ENCODE measurements at regions not wholly inside any gene's neighbourhood (a gene's known extent, or its start where the extent isn't known, plus 50 kb on each side); places are given as distances from the start of the nearest gene placed in this dataset.

DNA sequence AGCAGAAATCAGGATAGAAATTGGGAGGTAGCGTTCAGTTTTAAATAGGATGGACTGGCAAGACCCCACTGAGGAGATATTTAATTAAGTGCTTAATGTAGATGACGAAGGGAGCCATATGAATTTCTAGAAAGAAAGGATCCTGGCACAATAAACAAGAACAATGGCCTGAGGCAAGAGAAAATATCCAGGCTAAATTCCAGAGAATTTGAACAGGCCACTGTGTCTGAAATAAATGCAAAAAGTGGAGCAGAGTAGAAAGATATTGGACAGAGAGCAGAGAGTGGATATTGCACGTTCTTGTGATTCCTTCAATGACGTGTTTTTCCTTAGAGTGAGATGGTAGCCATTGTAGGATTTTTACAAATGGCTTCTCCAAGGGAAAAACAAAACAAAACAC lies 1504.8 kb downstream of the C4orf33 start:
- Histone ChIP-seq H2AFZ (ENCODE audit: low read length) (no peak overlapping the region), H3K79me2 (ENCODE audit: control insufficient read depth, insufficient read depth, low read length) (no peaks in the 10 kb centered on the region), H3K9ac (ENCODE audit: insufficient read depth, low read length) (no peak overlapping the region), H4K20me1 (ENCODE audit: control insufficient read depth, extremely low read depth, insufficient read depth, low read length) (no peaks in the 10 kb centered on the region), H3K4me1 (ENCODE audit: control insufficient read depth, extremely low read depth, insufficient read depth, low read length) (no peaks in the 10 kb centered on the region), H3K4me2 (ENCODE audit: extremely low read depth, insufficient read depth, low read length) (no peak overlapping the region), H3K9me3 (ENCODE audit: control insufficient read depth, insufficient read depth, low read depth, low read length) (no peaks in the 10 kb centered on the region), H3K36me3 (ENCODE audit: control insufficient read depth, insufficient read depth, low read length) (no peaks in the 10 kb centered on the region), H3K27me3 (ENCODE audit: control insufficient read depth, insufficient read depth, low read length) (no peaks in the 10 kb centered on the region), H3K27ac (ENCODE audit: insufficient read depth, low read length) (no peak overlapping the region), H3K4me3 (replicated peaks in 1 of 4; ENCODE audit: control extremely low read depth in 1 of 4, insufficient read depth in 1 of 4, low read depth in 3 of 4, low read length in 4 of 4) (no peak overlapping the region)
- DNase-seq (ENCODE audit: low read depth in 2 of 2) = no peak
- no peak for TF ChIP-seq EZH2 (IDR thresholded peaks at IDR 0.05; ENCODE audit: low read length, missing control alignments)
- TF ChIP-seq, protein P1, sequence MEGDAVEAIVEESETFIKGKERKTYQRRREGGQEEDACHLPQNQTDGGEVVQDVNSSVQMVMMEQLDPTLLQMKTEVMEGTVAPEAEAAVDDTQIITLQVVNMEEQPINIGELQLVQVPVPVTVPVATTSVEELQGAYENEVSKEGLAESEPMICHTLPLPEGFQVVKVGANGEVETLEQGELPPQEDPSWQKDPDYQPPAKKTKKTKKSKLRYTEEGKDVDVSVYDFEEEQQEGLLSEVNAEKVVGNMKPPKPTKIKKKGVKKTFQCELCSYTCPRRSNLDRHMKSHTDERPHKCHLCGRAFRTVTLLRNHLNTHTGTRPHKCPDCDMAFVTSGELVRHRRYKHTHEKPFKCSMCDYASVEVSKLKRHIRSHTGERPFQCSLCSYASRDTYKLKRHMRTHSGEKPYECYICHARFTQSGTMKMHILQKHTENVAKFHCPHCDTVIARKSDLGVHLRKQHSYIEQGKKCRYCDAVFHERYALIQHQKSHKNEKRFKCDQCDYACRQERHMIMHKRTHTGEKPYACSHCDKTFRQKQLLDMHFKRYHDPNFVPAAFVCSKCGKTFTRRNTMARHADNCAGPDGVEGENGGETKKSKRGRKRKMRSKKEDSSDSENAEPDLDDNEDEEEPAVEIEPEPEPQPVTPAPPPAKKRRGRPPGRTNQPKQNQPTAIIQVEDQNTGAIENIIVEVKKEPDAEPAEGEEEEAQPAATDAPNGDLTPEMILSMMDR (conservative IDR thresholded peaks at IDR 0.05 in 1 of 2, IDR thresholded peaks at IDR 0.05 in 1 of 2; ENCODE audit: low read depth in 1 of 2, low read length in 2 of 2) = no peak

DNA sequence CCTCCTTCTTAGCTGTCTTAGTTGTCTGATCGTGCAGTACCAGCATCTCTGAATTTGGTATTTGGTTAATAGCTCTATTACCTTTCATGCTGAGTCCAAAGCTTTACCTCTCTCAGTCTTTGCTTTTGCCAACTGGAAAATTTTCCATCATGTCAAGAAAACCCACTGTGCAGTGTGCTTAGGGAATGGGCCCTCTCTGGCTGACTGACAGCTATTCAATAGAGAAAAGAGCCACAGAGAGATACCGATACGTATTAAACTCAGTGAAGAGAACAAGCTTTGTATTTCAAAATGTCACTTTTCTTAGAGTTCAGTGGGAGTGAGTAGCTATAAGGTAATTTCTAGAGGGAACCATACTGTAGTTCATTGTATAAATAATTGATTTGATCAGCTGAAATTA lies 1507.1 kb downstream of the C4orf33 start:
- TF ChIP-seq, protein P1 (conservative IDR thresholded peaks at IDR 0.05 in 1 of 2, IDR thresholded peaks at IDR 0.05 in 1 of 2; ENCODE audit: low read depth in 1 of 2, low read length in 2 of 2) = no peak
- TF ChIP-seq EZH2 (IDR thresholded peaks at IDR 0.05; ENCODE audit: low read length, missing control alignments) = no peak
- Histone ChIP-seq H2AFZ (ENCODE audit: low read length) (no peak overlapping the region), H3K9ac (ENCODE audit: insufficient read depth, low read length) (no peak overlapping the region), H3K4me1 (ENCODE audit: control insufficient read depth, extremely low read depth, insufficient read depth, low read length) (no peaks in the 10 kb centered on the region), H3K36me3 (ENCODE audit: control insufficient read depth, insufficient read depth, low read length) (no peaks in the 10 kb centered on the region), H3K4me3 (replicated peaks in 1 of 4; ENCODE audit: control extremely low read depth in 1 of 4, insufficient read depth in 1 of 4, low read depth in 3 of 4, low read length in 4 of 4) (no peak overlapping the region), H3K4me2 (ENCODE audit: extremely low read depth, insufficient read depth, low read length) (no peak overlapping the region), H3K27ac (ENCODE audit: insufficient read depth, low read length) (no peak overlapping the region), H3K27me3 (ENCODE audit: control insufficient read depth, insufficient read depth, low read length) (no peaks in the 10 kb centered on the region), H4K20me1 (ENCODE audit: control insufficient read depth, extremely low read depth, insufficient read depth, low read length) (no peaks in the 10 kb centered on the region), H3K79me2 (ENCODE audit: control insufficient read depth, insufficient read depth, low read length) (no peaks in the 10 kb centered on the region), H3K9me3 (ENCODE audit: control insufficient read depth, insufficient read depth, low read depth, low read length) (no peaks in the 10 kb centered on the region)
- no peak for DNase-seq (ENCODE audit: low read depth in 2 of 2)

DNA sequence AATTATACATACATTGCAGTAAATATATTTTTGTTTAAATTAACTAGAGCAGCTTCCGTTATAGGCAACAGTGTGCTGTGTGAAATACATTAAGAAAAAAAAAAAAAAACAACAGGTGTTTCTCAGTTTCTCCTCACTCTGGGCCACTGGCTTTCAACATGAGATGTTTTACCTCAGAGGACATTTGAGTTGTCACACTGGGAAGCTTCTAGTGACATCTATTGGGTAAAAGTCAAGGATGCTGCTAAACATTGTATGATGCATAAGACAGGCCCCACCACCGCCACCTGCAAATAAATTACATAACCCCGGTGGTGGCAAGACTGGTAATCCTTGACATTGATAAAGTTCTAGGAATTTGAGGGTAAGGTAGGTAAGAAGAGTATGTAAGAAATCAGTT lies 1512.2 kb downstream of the C4orf33 start:
- Histone ChIP-seq H4K20me1 (ENCODE audit: control insufficient read depth, extremely low read depth, insufficient read depth, low read length) (no peaks in the 10 kb centered on the region), H3K4me3 (replicated peaks in 1 of 4; ENCODE audit: control extremely low read depth in 1 of 4, insufficient read depth in 1 of 4, low read depth in 3 of 4, low read length in 4 of 4) (no peak overlapping the region), H3K4me1 (ENCODE audit: control insufficient read depth, extremely low read depth, insufficient read depth, low read length) (no peaks in the 10 kb centered on the region), H2AFZ (ENCODE audit: low read length) (no peak overlapping the region), H3K9me3 (ENCODE audit: control insufficient read depth, insufficient read depth, low read depth, low read length) (no peaks in the 10 kb centered on the region), H3K36me3 (ENCODE audit: control insufficient read depth, insufficient read depth, low read length) (no peaks in the 10 kb centered on the region), H3K9ac (ENCODE audit: insufficient read depth, low read length) (no peak overlapping the region), H3K4me2 (ENCODE audit: extremely low read depth, insufficient read depth, low read length) (no peak overlapping the region), H3K79me2 (ENCODE audit: control insufficient read depth, insufficient read depth, low read length) (no peaks in the 10 kb centered on the region), H3K27me3 (ENCODE audit: control insufficient read depth, insufficient read depth, low read length) (no peaks in the 10 kb centered on the region), H3K27ac (ENCODE audit: insufficient read depth, low read length) (no peak overlapping the region)
- DNase-seq (ENCODE audit: low read depth in 2 of 2) = no peak
- TF ChIP-seq EZH2 (IDR thresholded peaks at IDR 0.05; ENCODE audit: low read length, missing control alignments) = no peak
- TF ChIP-seq, protein P1 (conservative IDR thresholded peaks at IDR 0.05 in 1 of 2, IDR thresholded peaks at IDR 0.05 in 1 of 2; ENCODE audit: low read depth in 1 of 2, low read length in 2 of 2) = no peak

Data from fibroblast of lung (primary cell).